ENCODE measurements at regions not wholly inside any gene's neighbourhood (a gene's known extent, or its start where the extent isn't known, plus 50 kb on each side); places are given as distances from the start of the nearest gene placed in this dataset.

DNA sequence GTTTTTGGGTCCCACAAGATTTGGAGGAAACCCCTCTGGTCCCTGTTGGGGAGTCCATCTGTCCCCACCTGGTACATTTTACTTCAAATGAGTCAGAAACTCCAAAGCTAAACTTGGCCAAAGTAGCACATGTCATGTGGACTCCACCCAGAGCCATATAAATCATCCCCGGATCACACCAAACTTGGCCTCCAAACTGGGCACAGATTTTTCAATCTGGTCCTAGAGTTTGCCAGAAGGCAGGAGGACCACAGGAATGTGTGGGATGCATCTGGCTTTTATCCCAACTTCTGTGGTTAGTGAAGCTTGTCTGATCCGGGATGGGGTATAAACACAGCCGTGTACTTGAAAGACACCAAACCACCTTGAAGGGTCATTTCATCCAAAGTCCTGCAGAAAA is 66.3 kb downstream of the MAT2B start:
- TF ChIP-seq EP300 (conservative IDR thresholded peaks at IDR 0.05; ENCODE audit: poor library complexity, severe bottlenecking) (no peak), CTCF (IDR thresholded peaks at IDR 0.05; ENCODE audit: poor library complexity, severe bottlenecking) (no peak), EZH2 (IDR thresholded peaks at IDR 0.05; ENCODE audit: borderline replicate concordance, insufficient read depth, low read length, poor library complexity, severe bottlenecking) (no peak)
